GM12874 (cell line): ENCODE measurements at regions not wholly inside any gene's neighbourhood (a gene's known extent, or its start where the extent isn't known, plus 50 kb on each side); places are given as distances from the start of the nearest gene placed in this dataset.

Source experiments
- CTCF ChIP-seq: IDR thresholded peaks from 2 replicates; pipeline ENCODE4 v1.5.1; 2011; ENCODE audit warnings: low read depth, mild to moderate bottlenecking, control low read depth, low read length, moderate library complexity; ENCODE audit not compliant: insufficient read depth

- TF ChIP-seq CTCF, result no peak
Measured at GRCh38 chr17:79395545-79395944, 215.3 kb downstream of the RBFOX3 start.

GRCh38 chr17:79395066-79395465, 215.8 kb downstream of the RBFOX3 start:
- TF ChIP-seq CTCF, result no peak

- peak; percentile 98 for TF ChIP-seq CTCF
Measured at GRCh38 chr17:79393358-79394052, 217.3 kb downstream of the RBFOX3 start.

GRCh38 chr17:79392598-79392997, 218.3 kb downstream of the RBFOX3 start:
- no peak for TF ChIP-seq CTCF

GRCh38 chr17:79391376-79392233, 219.2 kb downstream of the RBFOX3 start:
- peak; percentile 88 for TF ChIP-seq CTCF

GRCh38 chr17:79389896-79390295, 221.0 kb downstream of the RBFOX3 start:
- no peak for TF ChIP-seq CTCF

GRCh38 chr17:79388556-79389295, 222.1 kb downstream of the RBFOX3 start:
- TF ChIP-seq CTCF, result peak; percentile 55
